Psoas muscle (tissue), 7 donors: ENCODE measurements at regions not wholly inside any gene's neighbourhood (a gene's known extent, or its start where the extent isn't known, plus 50 kb on each side); places are given as distances from the start of the nearest gene placed in this dataset.

Experiments
- ATAC-seq, 4 donors: fragments of 200-7000 bp; cut with Tn5 transposase; one replicate each; pipeline ENCODE4 v1.9.1; 2020; ENCODE audit warnings: moderate library complexity in 3 of 4, mild to moderate bottlenecking in 2 of 4
- DNase-seq, 2 donors: peaks; one replicate each; pipeline ENCODE4 v3.0.0-alpha.2; 2020
- H3K27ac ChIP-seq: fragments of 200-600 bp; one replicate; pipeline ENCODE4 v1.8.0; 2022
- H3K27me3 ChIP-seq, 3 donors: fragments of 200-600 bp in 1 of 3; one replicate each; pipeline versions ENCODE4 v1.6.1 to v1.8.0; 2013 to 2022; ENCODE audit warnings: low read length in 2 of 3, mild to moderate bottlenecking in 2 of 3, moderate library complexity in 1 of 3; ENCODE audit not compliant: insufficient read depth in 3 of 3
- H3K36me3 ChIP-seq, 2 donors: fragments of 200-600 bp in 1 of 2; one replicate each; pipeline versions ENCODE4 v1.6.1 to v1.8.0; 2013 to 2022; ENCODE audit warnings: low read depth in 1 of 2, mild to moderate bottlenecking in 1 of 2, moderate library complexity in 1 of 2; ENCODE audit not compliant: insufficient read depth in 1 of 2
- H3K4me1 ChIP-seq: fragments of 200-600 bp; one replicate; pipeline ENCODE4 v1.8.0; 2022
- H3K4me3 ChIP-seq: fragments of 200-600 bp; one replicate; pipeline ENCODE4 v1.8.0; 2022; ENCODE audit warnings: mild to moderate bottlenecking
- H3K9me3 ChIP-seq: fragments of 200-600 bp; one replicate; pipeline ENCODE4 v1.8.0; 2022
- CTCF ChIP-seq: fragments of 200-600 bp; IDR thresholded peaks from one replicate; pipeline ENCODE4 v1.8.0; 2022; ENCODE audit warnings: antibody characterized with exemption
- WGBS, 3 donors: extraction: QIAGEN DNeasy Blood & Tissue Kit; methylation state at CpG; one replicate each; pipeline versions ENCODE4 v1.1.6 to v1.1.7; 2013; 5-methylcytosine and 5-hydroxymethylcytosine counted together
- intact Hi-C, 2 donors: fragments of 100-400 bp; cut with DNase I; formaldehyde crosslinking; loops; one replicate each; pipeline versions ENCODE4 v1.11.0 to v1.14.2; 2022
- donor health status: healthy with polysubstance abuse.
- donor health status: DM: no; HTN: no; CAD: no; lungs with moderate emphysema.
- donor health status: Bipolar disorder and iron deficiency.
- donor health status: healthy.
- donor health status: DM: yes; HTN: yes; CAD: no.
- donor health status: DM: no; HTN: no; CAD: no.
- donor health status: DM: yes; HTN: yes; CAD: no.

- Histone ChIP-seq H3K4me1 (no peaks in the 10 kb centered on the region), H3K36me3 (no peaks in the 10 kb centered on the region), H3K4me3 (no peak overlapping the region), H3K27me3 (no peaks in the 10 kb centered on the region), H3K27ac (no peak overlapping the region), H3K9me3 (no peaks in the 10 kb centered on the region)
- no peak for TF ChIP-seq CTCF
- DNase-seq, result no peak
- ATAC-seq, result no peak
- intact Hi-C loops, result no loop called here
- 23 to 28% (median 28%) methylated on average over 4 of the region's 4 CpGs for WGBS, 3 donors
Observed at GRCh38 chr7:70926666-70927065, 205.3 kb upstream of the GALNT17 start.

DNA sequence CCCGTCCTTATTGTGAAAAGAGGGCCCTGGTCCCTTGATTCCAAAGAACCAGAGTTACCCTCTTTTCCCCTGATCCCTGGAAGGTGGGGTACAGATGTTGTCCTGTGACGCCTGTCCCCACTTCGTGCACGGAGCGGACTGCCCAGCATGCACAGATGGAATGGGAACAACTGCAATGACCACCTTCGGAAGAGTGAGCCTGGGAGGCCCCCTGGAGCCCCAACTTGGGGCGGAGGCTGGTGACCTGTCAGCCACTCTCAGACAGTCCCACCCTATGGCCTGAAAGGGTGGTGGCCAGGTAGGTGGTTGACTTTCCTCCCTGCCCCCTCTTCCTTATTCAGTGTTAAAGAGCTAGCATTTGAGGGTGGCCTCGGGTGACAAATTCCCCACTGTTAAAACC, 196.6 kb upstream of the GALNT17 start:
- no peak for DNase-seq
- 80% methylated on average over 8 of the region's 8 CpGs for WGBS, 3 donors
- Histone ChIP-seq H3K27me3 (no peaks in the 10 kb centered on the region), H3K9me3 (no peaks in the 10 kb centered on the region), H3K36me3 (no peaks in the 10 kb centered on the region), H3K4me1 (no peaks in the 10 kb centered on the region), H3K4me3 (no peak overlapping the region), H3K27ac (no peak overlapping the region)
- no peak for TF ChIP-seq CTCF
- intact Hi-C loops, result no loop called here
- ATAC-seq, result no peak

GRCh38 chr7:70935854-70936253, 196.1 kb upstream of the GALNT17 start:
- WGBS, 3 donors, result 61 to 64% (median 61%) methylated on average over 11 of the region's 11 CpGs
- intact Hi-C loops, result no loop called here
- TF ChIP-seq CTCF, result no peak
- Histone ChIP-seq H3K4me1 (no peaks in the 10 kb centered on the region), H3K27me3 (no peaks in the 10 kb centered on the region), H3K36me3 (no peaks in the 10 kb centered on the region), H3K9me3 (no peaks in the 10 kb centered on the region), H3K4me3 (no peak overlapping the region), H3K27ac (no peak overlapping the region)
- ATAC-seq (no peak), DNase-seq (no peak)

DNA sequence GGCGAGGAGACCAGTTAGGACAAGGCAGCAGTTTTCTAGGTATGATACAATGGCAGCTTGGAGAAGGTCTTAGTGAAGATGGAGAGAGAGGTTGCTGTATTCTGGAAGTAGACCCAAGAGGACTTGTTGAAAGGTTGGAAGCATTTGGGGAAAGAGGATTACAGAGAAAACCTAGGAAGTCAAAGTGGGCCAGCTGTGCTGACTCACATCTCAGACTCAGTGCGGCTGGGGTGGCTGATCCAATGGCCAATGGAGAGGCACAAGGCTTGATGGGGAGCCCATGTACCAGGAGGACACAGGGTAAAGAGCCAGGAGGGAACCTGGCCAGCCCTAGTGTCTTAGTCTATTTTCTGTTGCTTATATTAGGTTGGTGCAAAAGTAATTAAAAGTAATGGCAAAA, 194.5 kb upstream of the GALNT17 start:
- H3K9me3 ChIP-seq, result no peaks in the 10 kb centered on the region
- no peaks in the 10 kb centered on the region for H3K4me1 ChIP-seq
- no peaks in the 10 kb centered on the region for H3K36me3 ChIP-seq
- DNase-seq, result no peak
- WGBS, 3 donors, result 84 to 94% (median 93%) methylated on average over 2 of the region's 2 CpGs
- intact Hi-C loops, result no loop called here
- no peaks in the 10 kb centered on the region for H3K27me3 ChIP-seq
- no peak for TF ChIP-seq CTCF
- H3K27ac ChIP-seq, result no peak overlapping the region
- H3K4me3 ChIP-seq, result no peak overlapping the region
- ATAC-seq, result no peak

DNA sequence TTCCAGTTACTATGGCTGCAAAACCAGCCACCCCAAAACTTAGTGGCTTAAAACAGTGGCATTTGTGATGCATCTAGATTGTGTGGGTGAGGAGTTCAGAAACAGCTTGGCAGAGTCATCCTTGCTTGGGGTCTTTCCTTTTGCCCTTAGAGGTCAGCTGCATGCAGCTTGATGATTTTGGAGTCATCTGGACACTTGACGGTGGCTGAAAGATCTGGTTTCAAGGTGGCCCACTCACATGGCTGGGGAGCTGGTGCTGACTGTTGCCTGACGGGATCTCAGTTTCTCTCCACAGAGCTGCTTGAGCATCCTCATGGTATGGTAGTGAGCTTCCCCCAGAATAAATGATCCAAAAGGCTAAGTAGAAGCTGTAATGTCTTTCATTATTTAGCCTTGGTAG, 191.3 kb upstream of the GALNT17 start:
- H3K4me3 ChIP-seq, result no peak overlapping the region

More for the DNA sequence above, 191.3 kb upstream of the GALNT17 start:
- no peak for TF ChIP-seq CTCF
- H3K27ac ChIP-seq, result no peak overlapping the region
- no peak for ATAC-seq
- no peaks in the 10 kb centered on the region for H3K27me3 ChIP-seq
- H3K4me1 ChIP-seq, result no peaks in the 10 kb centered on the region
- no peaks in the 10 kb centered on the region for H3K9me3 ChIP-seq
- WGBS, 3 donors, result 70 to 85% (median 85%) methylated on average over 2 of the region's 2 CpGs
- intact Hi-C loops, result no loop called here
- DNase-seq, result no peak
- H3K36me3 ChIP-seq, result no peaks in the 10 kb centered on the region
